Activated T-helper 17 cell treated with anti-CD3 and anti-CD28 coated beads, Interleukin-2, amount 50 U/mL, for 72 hours (primary cell): ENCODE measurements at regions not wholly inside any gene's neighbourhood (a gene's known extent, or its start where the extent isn't known, plus 50 kb on each side); places are given as distances from the start of the nearest gene placed in this dataset.

Experiments used
- ATAC-seq: fragments of 150-1000 bp; cut with Tn5 transposase; replicated peaks from 2 replicates; pipeline ENCODE4 v1.10.0; 2021; ENCODE audit warnings: mild to moderate bottlenecking, moderate library complexity
- H3K27ac Mint-ChIP-seq: one replicate; pipeline ENCODE4 v1.8.0; 2022; ENCODE audit warnings: mixed read lengths
- H3K27me3 Mint-ChIP-seq: one replicate; pipeline ENCODE4 v1.8.0; 2022; ENCODE audit warnings: mixed read lengths
- H3K36me3 Mint-ChIP-seq: one replicate; pipeline ENCODE4 v1.8.0; 2022; ENCODE audit warnings: low read depth, mild to moderate bottlenecking, mixed read lengths
- H3K4me1 Mint-ChIP-seq: one replicate; pipeline ENCODE4 v1.8.0; 2022; ENCODE audit warnings: mixed read lengths
- H3K4me3 Mint-ChIP-seq: one replicate; pipeline ENCODE4 v1.8.0; 2022; ENCODE audit warnings: mild to moderate bottlenecking, mixed read lengths
- H3K9me3 Mint-ChIP-seq: one replicate; pipeline ENCODE4 v1.8.0; 2022; ENCODE audit warnings: mixed read lengths

GRCh38 chr1:192005976-192006375 is 152.3 kb upstream of the RGS18 start:
- ATAC-seq: no peak

GRCh38 chr1:192008281-192008825 is 149.9 kb upstream of the RGS18 start:
- H3K27ac Mint-ChIP-seq: no peak overlapping the region
- no peaks in the 10 kb centered on the region for H3K4me1 Mint-ChIP-seq
- no peak for ATAC-seq
- no peaks in the 10 kb centered on the region for H3K36me3 Mint-ChIP-seq
- H3K4me3 Mint-ChIP-seq: no peak overlapping the region
- H3K9me3 Mint-ChIP-seq: no peaks in the 10 kb centered on the region
- H3K27me3 Mint-ChIP-seq: no peaks in the 10 kb centered on the region

More at GRCh38 chr1:192005976-192006375, 152.3 kb upstream of the RGS18 start:
- Mint-ChIP-seq H3K4me3 (no peak overlapping the region), H3K27ac (no peak overlapping the region), H3K9me3 (no peaks in the 10 kb centered on the region), H3K4me1 (no peaks in the 10 kb centered on the region), H3K27me3 (no peaks in the 10 kb centered on the region), H3K36me3 (no peaks in the 10 kb centered on the region)

DNA sequence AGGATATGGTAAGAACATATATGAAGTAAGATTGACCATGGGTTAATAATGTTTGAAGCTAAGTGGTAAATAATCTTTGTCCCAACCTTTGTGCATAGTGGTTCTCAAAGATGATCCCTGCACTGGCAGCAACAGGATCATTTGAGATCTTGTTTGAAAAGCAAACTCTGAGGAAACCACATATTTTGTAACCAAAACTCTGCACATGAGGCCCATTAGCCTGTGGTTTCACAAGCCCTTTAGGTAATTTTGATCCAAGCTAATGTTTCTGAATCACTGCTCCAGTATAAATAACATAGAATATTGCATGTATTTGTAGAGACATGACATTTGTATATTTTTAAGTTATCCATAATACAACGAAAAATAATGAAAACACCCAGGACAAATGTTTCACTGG is 147.9 kb upstream of the RGS18 start:
- Mint-ChIP-seq H3K9me3 (no peaks in the 10 kb centered on the region), H3K27me3 (no peaks in the 10 kb centered on the region), H3K4me3 (no peak overlapping the region), H3K27ac (no peak overlapping the region), H3K4me1 (no peaks in the 10 kb centered on the region), H3K36me3 (no peaks in the 10 kb centered on the region)
- no peak for ATAC-seq

DNA sequence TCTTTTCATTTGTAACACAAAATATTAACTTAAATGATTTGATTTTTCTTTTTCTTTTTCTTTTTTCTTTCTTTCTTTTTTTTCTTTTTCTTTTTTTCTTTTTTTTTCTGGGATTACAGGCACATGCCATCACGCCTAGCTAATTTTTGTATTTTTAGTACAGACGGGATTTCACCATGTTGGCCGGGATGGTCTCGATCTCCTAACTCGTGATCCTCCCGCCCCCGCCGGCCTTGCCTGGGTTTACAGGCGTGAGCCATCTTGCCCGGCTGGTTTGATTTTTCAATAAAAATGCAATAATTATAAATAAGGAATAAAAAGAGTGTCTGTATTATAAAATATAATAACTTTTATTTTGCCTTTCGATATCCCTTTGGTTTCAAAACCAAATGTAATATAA is 146.7 kb upstream of the RGS18 start:
- Mint-ChIP-seq H3K4me3 (no peak overlapping the region), H3K4me1 (no peaks in the 10 kb centered on the region)

GRCh38 chr1:192022827-192023226 is 135.4 kb upstream of the RGS18 start:
- Mint-ChIP-seq H3K27ac (no peak overlapping the region), H3K9me3 (peaks cover 11% of the 10 kb centered on the region), H3K27me3 (no peaks in the 10 kb centered on the region), H3K4me1 (no peaks in the 10 kb centered on the region), H3K36me3 (no peaks in the 10 kb centered on the region), H3K4me3 (no peak overlapping the region)
- ATAC-seq: no peak

More for the DNA sequence above, 146.7 kb upstream of the RGS18 start:
- H3K27ac Mint-ChIP-seq: no peak overlapping the region
- no peaks in the 10 kb centered on the region for H3K36me3 Mint-ChIP-seq
- no peaks in the 10 kb centered on the region for H3K27me3 Mint-ChIP-seq
- no peak for ATAC-seq
- H3K9me3 Mint-ChIP-seq: no peaks in the 10 kb centered on the region

GRCh38 chr1:192024881-192025280 is 133.4 kb upstream of the RGS18 start:
- H3K4me1 Mint-ChIP-seq: no peaks in the 10 kb centered on the region
- peaks cover 11% of the 10 kb centered on the region for H3K9me3 Mint-ChIP-seq
- H3K27ac Mint-ChIP-seq: no peak overlapping the region
- no peaks in the 10 kb centered on the region for H3K27me3 Mint-ChIP-seq
- no peak overlapping the region for H3K4me3 Mint-ChIP-seq
- no peak for ATAC-seq
- no peaks in the 10 kb centered on the region for H3K36me3 Mint-ChIP-seq

- no peaks in the 10 kb centered on the region for H3K36me3 Mint-ChIP-seq
- no peaks in the 10 kb centered on the region for H3K4me1 Mint-ChIP-seq
- no peak overlapping the region for H3K4me3 Mint-ChIP-seq
- no peak for ATAC-seq
- H3K9me3 Mint-ChIP-seq: peaks cover 7% of the 10 kb centered on the region
- no peak overlapping the region for H3K27ac Mint-ChIP-seq
- no peaks in the 10 kb centered on the region for H3K27me3 Mint-ChIP-seq
Measured at GRCh38 chr1:192038567-192038966, 119.7 kb upstream of the RGS18 start.

- Mint-ChIP-seq H3K4me1 (no peaks in the 10 kb centered on the region), H3K36me3 (no peaks in the 10 kb centered on the region), H3K27ac (no peak overlapping the region), H3K4me3 (no peak overlapping the region), H3K9me3 (peaks cover 7% of the 10 kb centered on the region), H3K27me3 (no peaks in the 10 kb centered on the region)
- no peak for ATAC-seq
Measured at GRCh38 chr1:192045131-192045530, 113.1 kb upstream of the RGS18 start.

DNA sequence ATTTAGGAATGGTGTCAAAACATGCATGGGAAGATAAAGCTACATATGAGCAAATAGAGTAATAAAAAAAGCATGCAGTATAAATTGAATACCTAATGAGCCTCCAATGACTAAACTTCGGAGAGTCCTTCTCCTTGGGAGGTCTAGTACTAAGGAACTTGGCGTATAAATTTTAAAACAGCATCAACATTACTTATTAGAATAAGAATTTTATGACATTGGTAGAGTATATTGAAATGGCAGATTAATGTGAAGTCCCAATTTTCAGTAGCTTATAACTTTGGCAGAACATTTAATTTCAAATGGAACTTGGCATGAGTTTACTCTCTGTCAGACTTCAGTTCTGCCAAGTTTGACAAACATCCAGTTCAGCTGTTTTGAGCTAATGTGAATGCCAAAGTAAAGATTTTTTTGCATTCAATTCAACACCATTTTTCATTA is 104.7 kb upstream of the RGS18 start:
- Mint-ChIP-seq H3K4me3 (no peak overlapping the region), H3K4me1 (no peaks in the 10 kb centered on the region), H3K27ac (no peak overlapping the region), H3K27me3 (no peaks in the 10 kb centered on the region), H3K36me3 (no peaks in the 10 kb centered on the region), H3K9me3 (no peaks in the 10 kb centered on the region)
- ATAC-seq: no peak

DNA sequence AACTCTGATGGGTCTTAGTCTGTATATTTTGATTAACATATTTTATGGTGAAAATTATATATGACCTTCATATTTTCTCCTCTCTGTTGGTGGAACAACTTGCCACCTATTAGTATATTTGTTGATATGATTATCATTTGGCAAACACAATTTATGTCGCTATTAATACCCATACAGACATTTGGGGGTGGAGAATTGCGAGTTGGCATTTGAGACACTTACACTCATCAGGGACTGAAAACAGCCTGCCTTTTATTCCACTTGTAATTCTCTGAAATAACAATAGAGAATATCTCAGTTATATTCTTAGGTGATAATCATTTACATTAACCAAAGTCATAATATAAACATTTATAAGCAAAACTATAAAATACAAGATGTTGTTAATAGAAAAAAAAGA is 100.5 kb upstream of the RGS18 start:
- H3K9me3 Mint-ChIP-seq: no peaks in the 10 kb centered on the region
- no peaks in the 10 kb centered on the region for H3K4me1 Mint-ChIP-seq
- H3K27ac Mint-ChIP-seq: no peak overlapping the region
- no peak for ATAC-seq
- H3K36me3 Mint-ChIP-seq: no peaks in the 10 kb centered on the region
- H3K4me3 Mint-ChIP-seq: no peak overlapping the region
- no peaks in the 10 kb centered on the region for H3K27me3 Mint-ChIP-seq

GRCh38 chr1:192059407-192059806 is 98.9 kb upstream of the RGS18 start:
- no peaks in the 10 kb centered on the region for H3K36me3 Mint-ChIP-seq
- no peaks in the 10 kb centered on the region for H3K27me3 Mint-ChIP-seq
- no peak for ATAC-seq
- H3K27ac Mint-ChIP-seq: no peak overlapping the region
- no peak overlapping the region for H3K4me3 Mint-ChIP-seq
- H3K9me3 Mint-ChIP-seq: peaks cover 2% of the 10 kb centered on the region
- no peaks in the 10 kb centered on the region for H3K4me1 Mint-ChIP-seq

- Mint-ChIP-seq H3K36me3 (no peaks in the 10 kb centered on the region), H3K9me3 (peaks cover 3% of the 10 kb centered on the region), H3K27me3 (no peaks in the 10 kb centered on the region), H3K4me1 (no peaks in the 10 kb centered on the region), H3K27ac (no peak overlapping the region), H3K4me3 (no peak overlapping the region)
- no peak for ATAC-seq
Measured at GRCh38 chr1:192061556-192061955, 96.7 kb upstream of the RGS18 start.

DNA sequence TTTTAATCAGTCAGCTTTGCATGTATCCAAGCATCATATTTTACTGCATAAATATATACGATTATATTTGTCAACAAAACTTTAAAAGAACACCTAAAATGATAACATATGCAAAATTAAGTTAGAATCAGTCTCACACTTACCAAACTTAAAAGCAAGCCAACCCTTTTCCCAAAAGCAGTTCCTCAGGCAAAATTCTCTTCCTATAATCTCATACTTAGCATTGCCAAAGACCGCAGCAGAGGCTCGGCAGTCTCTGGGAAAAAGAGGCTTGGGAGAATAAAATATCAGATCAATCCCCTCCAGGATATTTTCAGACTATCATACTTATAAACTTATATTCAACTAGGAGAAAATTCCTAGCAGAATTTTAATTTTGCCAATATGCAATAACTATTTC is 93.2 kb upstream of the RGS18 start:
- ATAC-seq: no peak
- H3K9me3 Mint-ChIP-seq: peaks cover 3% of the 10 kb centered on the region

DNA sequence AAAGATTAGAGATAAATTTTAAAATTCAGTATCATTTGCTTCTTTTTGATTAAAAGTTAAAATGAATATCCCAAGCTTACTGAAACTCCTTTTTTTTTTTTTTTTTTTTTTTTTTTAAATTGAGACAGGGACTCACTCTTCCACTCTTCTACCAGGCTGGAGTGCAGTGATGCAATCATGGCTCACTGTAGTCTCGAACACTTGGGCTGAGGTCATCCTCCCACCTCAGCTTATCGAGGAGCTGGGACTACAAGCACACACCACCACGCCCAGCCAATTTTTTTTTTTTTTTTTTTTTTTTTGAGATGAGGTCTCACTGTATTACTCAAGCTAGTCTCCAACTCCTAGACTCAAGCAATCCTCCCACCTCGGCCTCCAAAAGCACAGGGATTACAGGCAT is 92.1 kb upstream of the RGS18 start:
- no peaks in the 10 kb centered on the region for H3K4me1 Mint-ChIP-seq
- no peak overlapping the region for H3K4me3 Mint-ChIP-seq
- no peaks in the 10 kb centered on the region for H3K36me3 Mint-ChIP-seq
- no peak overlapping the region for H3K27ac Mint-ChIP-seq
- no peaks in the 10 kb centered on the region for H3K27me3 Mint-ChIP-seq
- H3K9me3 Mint-ChIP-seq: peaks cover 3% of the 10 kb centered on the region
- ATAC-seq: no peak

More for the DNA sequence above, 93.2 kb upstream of the RGS18 start:
- H3K4me3 Mint-ChIP-seq: no peak overlapping the region
- H3K4me1 Mint-ChIP-seq: no peaks in the 10 kb centered on the region
- H3K27me3 Mint-ChIP-seq: no peaks in the 10 kb centered on the region
- no peak overlapping the region for H3K27ac Mint-ChIP-seq
- no peaks in the 10 kb centered on the region for H3K36me3 Mint-ChIP-seq

- no peak for ATAC-seq
- Mint-ChIP-seq H3K4me3 (no peak overlapping the region), H3K36me3 (no peaks in the 10 kb centered on the region), H3K4me1 (no peaks in the 10 kb centered on the region), H3K9me3 (peaks cover 3% of the 10 kb centered on the region), H3K27ac (no peak overlapping the region), H3K27me3 (no peaks in the 10 kb centered on the region)
Measured at GRCh38 chr1:192067360-192067759, 90.9 kb upstream of the RGS18 start.

GRCh38 chr1:192070213-192070612 is 88.0 kb upstream of the RGS18 start:
- H3K4me3 Mint-ChIP-seq: no peak overlapping the region
- H3K27ac Mint-ChIP-seq: no peak overlapping the region
- H3K36me3 Mint-ChIP-seq: no peaks in the 10 kb centered on the region
- H3K9me3 Mint-ChIP-seq: no peaks in the 10 kb centered on the region
- H3K4me1 Mint-ChIP-seq: no peaks in the 10 kb centered on the region
- ATAC-seq: no peak
- H3K27me3 Mint-ChIP-seq: no peaks in the 10 kb centered on the region
